DND-41 (cell line): ENCODE measurements at regions not wholly inside any gene's neighbourhood (a gene's known extent, or its start where the extent isn't known, plus 50 kb on each side); places are given as distances from the start of the nearest gene placed in this dataset.

Experiments
- EZH2 ChIP-seq: IDR thresholded peaks from 3 replicates; pipeline ENCODE4 v1.6.1; 2012; ENCODE audit warnings: borderline replicate concordance, low read depth, mild to moderate bottlenecking, moderate library complexity, low read length, inconsistent platforms; ENCODE audit not compliant: severe bottlenecking
- TF ChIP-seq, protein P1 (sequence below): IDR thresholded peaks from 2 replicates; pipeline ENCODE4 v1.5.1; 2012; ENCODE audit warnings: borderline replicate concordance, low read length, moderate library complexity, mild to moderate bottlenecking; ENCODE audit not compliant: poor library complexity, severe bottlenecking; ENCODE audit errors: extremely low read depth

- TF ChIP-seq, protein P1, sequence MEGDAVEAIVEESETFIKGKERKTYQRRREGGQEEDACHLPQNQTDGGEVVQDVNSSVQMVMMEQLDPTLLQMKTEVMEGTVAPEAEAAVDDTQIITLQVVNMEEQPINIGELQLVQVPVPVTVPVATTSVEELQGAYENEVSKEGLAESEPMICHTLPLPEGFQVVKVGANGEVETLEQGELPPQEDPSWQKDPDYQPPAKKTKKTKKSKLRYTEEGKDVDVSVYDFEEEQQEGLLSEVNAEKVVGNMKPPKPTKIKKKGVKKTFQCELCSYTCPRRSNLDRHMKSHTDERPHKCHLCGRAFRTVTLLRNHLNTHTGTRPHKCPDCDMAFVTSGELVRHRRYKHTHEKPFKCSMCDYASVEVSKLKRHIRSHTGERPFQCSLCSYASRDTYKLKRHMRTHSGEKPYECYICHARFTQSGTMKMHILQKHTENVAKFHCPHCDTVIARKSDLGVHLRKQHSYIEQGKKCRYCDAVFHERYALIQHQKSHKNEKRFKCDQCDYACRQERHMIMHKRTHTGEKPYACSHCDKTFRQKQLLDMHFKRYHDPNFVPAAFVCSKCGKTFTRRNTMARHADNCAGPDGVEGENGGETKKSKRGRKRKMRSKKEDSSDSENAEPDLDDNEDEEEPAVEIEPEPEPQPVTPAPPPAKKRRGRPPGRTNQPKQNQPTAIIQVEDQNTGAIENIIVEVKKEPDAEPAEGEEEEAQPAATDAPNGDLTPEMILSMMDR: no peak
- TF ChIP-seq EZH2: no peak
These were observed 55.2 kb upstream of the RND3 start for GRCh38 chr2:150542692-150543091.
